HG02884 (cell line): ENCODE measurements at regions not wholly inside any gene's neighbourhood (a gene's known extent, or its start where the extent isn't known, plus 50 kb on each side); places are given as distances from the start of the nearest gene placed in this dataset.

Experiments used
- ATAC-seq: cut with Tn5 transposase; IDR thresholded peaks from one replicate; pipeline ENCODE4 v1.9.1; 2021; ENCODE audit warnings: mild to moderate bottlenecking, moderate library complexity; ENCODE audit not compliant: unreplicated experiment

DNA sequence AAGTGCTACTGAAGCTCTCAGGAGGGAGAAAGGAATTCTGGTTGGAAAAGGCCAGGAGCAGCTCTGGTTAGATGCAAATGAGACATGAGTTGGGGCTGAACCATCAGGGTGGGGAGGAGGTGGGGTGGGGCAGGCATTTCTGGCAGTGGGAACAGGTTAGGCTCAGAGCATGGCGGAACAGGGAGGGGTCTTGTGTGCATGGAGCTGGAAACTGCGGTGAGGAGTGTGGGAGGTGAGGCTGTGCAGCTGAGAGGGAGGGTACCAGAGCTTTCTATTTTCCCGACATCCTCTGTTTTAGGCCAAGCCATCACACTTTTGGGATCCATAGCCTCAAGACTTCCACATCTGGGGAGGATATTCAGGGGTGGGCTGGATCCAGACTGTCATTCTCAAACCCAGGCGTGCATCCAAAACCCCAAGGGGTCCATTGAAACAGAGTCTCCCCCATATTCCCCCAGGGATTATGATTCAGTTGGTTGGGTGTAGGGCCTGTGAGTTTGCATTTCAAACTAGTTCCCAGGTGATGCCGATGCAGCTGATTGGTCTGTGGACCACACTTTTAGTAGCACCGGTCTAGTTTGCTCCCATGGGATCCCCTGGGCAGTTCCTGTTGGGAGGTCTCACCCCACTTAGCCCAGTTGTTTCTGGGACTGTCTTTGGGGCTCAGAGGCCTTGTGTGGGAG is 100.9 kb upstream of the TLE3 start:
- no peak for ATAC-seq

DNA sequence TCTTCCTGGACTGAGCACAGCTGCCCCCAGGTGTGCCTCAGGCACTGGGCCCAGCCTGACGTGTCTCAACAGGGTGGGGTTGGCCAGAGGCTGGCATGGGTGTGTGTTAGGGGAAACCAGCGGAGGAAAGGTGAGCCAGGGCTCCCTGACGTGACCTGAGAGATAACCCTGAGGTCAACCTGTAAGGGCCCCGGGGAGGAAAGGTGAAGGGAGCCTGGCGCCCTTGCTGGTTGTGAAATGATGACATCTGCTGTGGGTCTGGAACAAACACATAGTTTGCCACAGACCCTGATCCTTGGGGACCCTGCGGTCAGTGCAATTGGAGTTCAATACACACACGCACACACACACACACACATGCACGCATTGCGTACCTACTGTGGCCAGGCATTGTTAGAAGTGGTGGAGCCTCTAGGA is 100.2 kb upstream of the TLE3 start:
- no peak for ATAC-seq

DNA sequence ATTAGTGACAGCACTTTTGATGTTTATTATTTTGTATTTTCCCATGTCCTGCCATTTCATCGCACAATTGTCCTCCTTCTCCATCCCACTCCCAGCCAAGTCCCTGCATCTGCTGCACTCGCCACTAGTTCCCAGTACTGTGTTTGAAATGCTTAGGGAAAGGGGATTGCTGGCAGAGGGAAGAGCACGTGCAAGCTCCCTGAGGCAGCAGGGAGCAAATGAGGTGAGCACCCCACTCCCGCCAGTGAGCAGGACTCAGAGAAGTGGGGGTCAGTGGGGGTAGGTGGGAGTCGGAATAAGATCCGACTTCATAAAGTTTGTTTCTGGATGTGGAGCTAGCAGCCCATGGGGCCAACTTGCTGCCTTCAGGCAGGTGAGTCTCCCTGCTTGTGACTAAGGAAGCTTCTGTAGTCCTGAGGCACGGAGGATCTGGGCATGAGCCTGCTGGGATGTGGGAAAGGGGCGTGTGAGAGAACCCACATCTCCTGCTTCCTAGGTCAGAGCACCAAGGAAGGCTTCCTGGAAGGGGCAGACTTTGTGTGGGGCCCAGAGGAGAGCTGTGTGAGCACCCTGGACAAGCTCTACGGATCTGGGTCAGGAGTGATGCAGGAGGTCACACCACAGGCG is 99.7 kb upstream of the TLE3 start:
- ATAC-seq: no peak

DNA sequence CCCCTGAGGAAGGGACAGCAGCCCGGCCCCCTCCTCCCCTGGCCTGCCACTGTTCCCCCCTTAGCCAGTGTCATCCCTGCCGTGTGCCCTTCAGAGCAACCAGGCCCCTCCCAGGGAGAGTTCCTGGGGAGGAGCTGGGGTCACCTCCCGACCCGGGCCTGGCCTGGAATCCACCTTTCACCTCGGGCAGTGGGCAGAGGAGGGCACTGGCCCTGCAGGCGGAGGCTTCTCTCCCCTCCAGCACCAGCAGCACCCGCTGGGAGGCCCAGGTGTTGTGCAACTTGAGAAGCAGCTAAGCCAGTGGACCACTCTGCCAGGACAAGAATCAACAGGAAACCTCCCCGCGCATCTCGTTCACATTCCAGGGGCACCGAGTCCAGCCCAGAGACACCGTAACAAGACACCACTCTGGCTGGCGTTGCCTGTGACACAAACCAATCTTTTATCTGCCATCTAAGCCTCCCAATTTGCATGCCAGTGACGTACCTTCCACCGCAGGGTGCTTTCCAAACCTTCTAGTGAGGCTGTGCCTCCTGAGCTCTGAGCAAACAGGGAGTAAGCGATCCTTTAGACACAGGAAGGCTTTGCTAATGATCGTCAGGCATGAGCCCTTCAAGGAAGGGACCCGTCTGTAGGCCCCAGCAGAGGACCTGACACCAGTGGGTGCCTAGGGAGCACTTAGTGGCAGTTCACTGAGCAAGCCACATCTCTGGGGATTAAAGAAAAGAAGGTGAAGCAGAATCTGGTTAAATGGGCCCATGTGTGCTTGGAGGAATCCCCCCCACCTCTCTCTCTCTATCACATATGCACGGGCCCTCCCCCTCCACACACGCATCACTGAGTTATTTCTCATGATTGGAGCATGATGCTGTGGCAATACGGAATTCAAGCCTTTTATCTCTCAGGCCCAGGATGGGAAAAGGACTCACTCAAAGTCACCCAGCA is 98.9 kb upstream of the TLE3 start:
- peak; percentile 61 for ATAC-seq

DNA sequence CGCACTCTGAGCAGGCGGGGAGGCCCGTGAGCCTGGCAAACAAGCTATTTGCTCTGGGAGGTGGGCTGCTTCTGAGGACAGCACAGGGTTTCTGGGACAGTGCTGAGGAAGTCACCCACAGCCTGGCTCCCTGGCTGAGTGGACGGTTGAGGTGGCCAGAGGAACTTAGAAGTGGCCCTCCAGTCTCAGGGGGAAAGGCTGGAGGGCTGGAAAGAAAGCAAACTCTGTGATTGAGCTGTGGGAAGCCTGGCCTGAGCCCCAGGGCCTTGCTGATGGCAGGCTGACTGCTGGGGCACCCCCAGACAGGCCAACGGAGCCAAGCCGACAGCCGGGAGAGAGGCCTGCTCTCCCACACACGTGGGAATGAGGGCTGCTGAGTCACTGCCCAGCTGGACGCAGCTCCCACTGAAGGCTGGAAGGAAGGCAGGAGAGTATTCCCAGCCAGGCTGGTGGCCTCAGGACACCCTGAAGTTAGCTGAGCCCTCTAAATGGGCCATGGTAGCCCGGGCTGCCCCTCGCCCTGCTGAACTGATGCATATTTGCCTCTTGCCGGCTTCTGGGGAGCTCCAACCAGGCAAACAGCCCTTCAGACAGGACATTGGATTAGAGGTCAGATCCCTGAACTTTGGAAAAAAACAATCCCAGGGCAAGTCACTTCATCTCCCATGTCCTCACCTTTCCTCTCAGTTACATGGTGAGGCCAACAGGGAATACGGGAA is 98.0 kb upstream of the TLE3 start:
- no peak for ATAC-seq

DNA sequence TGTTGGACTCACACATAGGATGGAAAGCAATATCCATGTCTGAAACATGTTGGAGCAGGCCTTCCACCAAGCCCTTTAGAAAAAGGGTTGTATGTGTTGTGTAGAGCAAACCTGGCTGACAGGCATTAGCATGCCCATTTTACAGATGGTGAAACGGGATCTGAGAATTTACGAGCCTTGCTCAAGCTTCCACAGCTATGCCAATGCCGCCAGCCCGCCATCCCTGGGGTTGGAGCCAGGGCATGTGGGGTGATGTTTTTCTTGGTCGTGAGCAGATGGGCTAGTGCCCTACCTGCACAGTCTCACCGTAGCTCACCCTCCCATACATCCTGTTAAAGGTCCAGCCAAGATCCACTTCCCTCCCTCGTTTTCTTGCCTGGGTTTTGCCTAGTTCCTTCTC is 97.5 kb upstream of the TLE3 start:
- ATAC-seq: no peak

DNA sequence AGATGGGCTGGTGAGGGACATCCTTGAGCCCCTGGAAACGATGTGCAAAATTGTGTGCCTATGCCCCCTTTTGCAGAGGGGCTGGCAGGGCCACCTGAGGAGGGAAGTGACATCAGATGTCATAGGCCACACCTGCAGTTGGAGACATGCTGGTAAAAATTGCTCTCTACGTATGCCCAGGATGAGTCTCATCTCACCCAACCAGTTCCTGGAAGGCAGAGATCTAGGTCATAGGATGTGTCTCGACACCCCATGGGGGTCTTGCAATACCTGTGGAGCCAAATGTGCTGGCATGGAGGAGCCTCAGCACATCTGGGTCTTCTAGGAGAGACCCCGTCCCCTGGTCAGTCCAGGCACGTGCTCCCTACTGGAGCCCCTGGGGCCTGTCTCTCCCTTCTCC is 96.5 kb upstream of the TLE3 start:
- no peak for ATAC-seq

DNA sequence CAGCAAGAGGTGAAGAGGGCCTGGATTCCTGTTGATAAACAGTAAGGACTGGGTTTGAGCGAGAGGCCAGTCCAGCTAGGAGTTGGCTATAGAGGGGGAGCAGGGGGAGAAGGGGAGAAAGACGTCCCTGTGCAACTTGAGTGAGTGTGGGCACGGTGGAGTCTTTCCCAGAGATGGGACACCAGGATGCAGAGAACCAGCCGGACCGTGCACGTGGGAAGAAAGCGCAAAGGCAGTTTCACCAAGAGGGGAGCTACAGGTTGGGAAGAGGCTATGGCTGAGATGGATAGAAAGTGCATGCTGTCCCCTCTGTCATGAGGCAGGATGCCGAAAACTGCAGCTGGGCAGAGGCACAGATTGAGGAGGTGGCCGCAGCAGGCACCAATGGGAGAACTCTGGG is 96.0 kb upstream of the TLE3 start:
- no peak for ATAC-seq

DNA sequence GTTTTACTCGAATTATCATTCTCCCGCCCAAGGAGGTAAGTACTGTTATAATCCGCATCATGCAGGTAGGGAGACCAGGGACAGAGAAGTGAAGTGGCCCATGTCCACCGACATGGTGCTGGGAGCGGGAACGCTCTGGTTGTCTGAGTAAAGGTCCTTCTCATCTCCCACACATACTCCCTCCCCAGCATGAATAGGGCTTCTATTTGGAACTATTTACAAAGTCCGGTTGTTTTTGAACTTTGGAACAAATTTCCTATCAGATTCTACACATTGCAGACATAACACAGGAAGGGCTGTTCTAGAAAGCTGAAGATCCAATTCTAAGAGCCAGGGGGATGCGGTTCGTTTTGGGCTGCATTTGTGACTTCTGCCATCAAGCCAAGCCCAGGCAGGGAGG is 94.8 kb upstream of the TLE3 start:
- no peak for ATAC-seq

DNA sequence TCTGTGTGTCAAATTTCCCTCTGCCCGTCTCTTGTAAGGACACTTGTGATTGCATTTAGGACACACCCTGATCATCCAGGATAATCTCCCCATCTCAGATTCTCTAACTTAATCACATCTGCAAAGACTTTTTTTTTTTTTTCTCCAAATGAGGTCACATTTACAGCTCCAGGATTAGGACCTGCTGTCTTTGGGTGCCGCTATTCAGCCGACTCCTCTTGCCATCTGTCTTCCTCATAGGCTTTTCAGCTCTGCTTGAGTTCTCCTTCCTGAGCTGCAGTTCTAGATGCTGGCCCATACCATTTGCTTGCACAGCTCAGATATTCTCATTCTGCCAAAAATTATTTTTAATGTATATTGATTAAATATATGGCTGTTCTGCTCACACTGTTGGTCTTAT is 94.3 kb upstream of the TLE3 start:
- ATAC-seq: no peak

DNA sequence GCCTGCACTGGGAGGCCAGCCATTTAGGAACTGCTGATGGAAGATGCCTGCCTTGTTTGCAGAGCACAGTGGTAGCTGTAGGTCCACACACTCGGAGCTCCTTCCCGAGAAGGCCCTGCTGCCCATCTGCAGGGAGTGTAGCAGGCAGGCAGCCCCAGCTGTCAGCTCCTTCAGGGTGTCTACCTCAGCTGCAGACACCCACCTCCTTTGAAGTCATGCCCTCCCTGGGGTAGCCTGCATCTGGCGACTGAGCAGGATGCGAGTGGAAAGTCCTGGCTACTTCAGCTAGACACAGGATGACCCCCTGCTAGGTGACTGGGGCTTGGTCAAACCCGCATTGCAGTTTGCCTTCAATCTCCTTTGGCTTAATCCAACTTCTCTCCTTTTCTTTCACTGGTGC is 93.2 kb upstream of the TLE3 start:
- no peak for ATAC-seq

DNA sequence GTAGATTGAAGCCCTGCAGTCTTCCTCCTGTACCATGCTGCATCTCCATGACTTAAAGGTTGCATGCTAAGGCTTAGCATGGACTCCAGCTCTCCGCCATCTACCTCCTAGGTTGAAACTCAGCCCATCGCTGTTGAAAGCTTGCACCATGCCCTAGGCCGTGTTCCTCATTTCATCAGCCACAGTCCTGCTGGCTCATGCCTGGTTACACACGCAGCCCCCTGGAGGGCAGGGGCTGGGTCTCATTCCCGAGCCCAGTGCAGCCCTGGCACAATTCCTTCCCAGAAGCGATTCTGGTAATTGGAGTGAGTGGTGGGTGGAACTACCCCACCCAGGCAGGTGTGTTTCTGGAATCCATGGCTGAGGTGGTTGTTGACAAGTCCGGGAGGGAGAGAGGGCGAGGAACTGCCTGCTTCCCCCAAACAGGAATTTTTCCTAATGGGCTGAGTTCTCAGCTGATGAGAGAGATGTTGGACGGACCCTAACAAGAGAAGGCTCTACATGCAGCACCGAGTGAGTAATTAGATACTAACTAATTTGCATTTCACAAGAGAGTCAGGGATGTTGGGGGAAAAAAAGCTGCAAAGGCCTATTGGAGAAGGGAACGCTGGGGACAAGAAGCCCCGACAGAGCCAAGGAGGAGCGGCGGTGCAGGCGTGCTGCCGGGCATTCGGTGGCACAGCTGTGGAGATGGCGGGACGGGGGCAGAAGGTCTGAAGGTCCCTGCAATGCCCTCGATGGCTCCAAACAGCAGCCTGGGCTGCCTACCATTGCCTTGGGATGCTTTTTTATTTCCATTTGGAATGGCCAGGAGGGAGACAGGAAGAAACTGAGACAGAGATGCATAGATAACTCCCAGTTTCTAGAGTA is 92.3 kb upstream of the TLE3 start:
- ATAC-seq: no peak

DNA sequence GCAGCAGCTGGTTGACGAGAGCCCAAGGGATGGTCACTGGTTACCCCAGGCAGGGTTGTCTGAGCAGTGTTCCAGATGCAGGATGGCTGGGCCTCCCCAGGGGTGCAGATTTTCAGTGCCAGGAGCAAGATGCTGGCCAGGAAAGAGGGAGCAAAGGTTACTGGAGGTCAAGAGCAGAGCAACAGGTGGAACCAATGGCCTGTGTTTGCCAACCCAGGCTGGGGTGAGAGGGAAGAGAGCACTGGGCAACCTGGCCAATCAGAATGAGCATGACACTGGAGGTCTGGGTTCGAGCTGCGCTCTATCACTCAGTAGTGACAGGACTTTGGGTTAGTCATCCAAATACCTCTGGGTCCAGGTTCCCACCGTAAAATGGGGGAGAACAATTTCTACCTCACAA is 90.6 kb upstream of the TLE3 start:
- no peak for ATAC-seq

DNA sequence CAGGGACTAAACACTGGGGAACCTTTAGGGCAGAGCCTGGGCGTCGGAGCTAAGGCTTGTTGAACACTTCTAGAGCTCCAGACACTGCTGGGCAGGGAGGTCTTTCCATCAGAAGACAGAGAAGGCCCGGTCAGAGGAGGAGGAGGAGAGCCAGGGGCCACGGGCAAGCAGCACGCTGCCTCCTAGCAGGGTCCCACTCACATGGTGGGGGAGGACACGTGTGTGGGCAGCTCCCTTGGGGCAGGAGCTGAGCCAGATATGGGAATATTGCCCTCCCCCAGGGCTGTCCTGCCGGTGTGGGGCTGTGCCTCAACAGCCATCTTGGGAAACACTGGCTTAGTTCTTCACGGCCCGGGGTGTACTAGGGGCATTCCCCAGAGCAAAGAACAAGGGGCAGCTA is 89.6 kb upstream of the TLE3 start:
- ATAC-seq: no peak

DNA sequence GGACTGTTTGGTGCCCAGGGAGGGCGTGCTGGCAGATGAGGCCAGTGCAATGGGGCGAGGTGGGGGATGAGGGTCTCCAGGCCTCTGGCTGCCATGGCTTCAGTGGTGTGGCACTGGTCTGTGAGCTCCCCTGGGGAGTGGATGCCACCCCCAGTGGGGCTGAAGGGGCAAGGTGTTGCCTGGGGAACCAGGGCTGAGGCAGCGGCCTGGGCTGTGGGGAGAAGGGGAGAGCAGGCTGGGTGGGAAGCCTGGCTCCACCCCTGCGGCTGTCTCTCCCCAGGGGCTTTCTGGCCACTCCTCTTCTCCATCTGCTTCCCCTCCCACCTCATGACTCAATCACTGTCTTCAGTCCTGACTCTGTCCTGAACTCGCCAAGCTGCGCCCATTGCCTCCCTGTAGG is 88.4 kb upstream of the TLE3 start:
- no peak for ATAC-seq

DNA sequence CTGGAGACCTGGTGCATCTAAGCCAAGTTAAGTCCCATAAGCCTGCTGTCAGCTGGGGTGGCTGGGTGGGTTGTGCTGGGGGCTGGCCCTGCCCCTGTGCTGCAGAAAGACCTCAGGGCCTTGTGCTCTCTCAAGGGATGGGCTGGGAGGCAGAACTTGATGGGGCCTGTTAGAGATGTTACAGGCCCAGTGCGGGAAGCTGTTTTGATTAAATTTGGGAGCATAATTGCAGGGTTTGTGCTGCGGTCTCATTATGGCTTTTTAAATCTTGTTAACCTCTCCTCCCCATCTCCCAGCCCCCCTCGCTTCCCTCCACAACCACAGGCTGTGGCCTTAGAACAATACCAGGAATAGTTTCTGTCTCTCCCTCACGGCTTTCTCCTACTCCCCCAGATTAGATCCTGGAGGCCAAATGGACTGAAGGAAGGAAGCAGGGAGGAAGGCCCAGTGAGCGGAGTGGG is 87.6 kb upstream of the TLE3 start:
- no peak for ATAC-seq

DNA sequence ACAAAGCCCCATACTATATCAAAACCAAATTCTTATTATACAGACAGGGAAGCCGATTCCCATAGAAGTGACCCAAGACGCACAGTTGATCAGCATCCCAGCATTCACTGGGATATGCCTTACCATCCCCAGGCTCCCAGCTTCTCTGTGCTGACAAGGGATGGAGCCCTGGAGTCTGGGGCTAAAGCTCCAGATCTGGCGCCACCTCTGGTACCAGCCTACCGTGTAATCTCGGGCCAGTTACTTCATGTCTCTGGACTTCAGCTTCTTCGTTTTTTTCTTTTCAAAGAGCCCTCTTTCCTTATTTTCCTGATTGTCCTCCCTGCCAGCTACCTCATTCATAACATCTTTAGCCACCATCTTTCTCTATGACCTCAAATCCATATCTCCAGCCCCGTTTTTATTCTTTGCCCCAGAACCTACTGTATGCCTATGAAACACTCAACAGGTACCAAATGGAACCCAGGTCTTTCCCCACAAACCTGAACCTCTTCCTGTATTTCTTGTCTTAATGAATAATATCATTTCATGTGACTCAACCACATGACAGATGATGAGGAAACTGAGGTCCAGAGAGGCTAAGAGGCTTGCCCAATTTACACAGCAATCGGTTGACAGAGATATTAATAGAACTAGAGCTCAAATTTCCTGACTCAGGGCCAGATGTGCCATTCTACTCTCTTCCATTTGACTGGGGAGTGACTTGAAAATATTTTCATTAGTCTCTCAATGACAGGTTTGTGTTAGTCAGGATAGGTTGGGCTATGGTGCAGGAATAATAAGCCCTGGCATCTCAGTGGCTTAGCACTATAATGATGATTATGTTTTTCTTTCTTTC is 85.4 kb upstream of the TLE3 start:
- ATAC-seq: no peak

DNA sequence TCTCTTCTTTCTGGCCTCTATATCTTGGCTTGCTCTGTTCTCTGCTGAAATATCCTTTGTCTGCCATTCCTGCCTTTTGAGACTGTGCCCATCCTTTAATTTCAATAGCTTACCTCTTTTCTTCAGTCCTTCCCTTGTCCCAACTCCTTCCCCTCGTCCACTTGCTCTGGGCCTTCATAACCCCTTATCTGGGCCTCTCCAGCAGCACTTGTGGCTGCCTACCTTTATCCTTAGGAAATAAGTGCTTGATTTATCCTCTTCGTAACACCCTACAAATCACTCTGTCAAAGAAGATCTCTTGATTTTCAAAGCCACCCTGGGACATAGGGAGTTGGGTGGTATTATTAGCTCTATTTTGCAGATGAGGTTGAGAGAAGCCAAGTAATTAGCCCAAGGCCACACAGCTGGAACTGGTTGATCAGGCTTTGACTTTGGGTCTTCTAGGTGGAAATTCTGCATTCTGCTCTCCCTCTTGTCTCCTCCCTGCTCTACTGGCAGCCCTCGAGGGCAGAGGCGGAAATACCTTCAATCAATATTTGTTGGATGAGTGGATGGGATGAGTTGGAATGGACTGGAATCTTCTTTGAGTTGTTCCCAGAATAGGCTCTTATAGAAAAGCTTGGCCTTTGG is 84.0 kb upstream of the TLE3 start:
- no peak for ATAC-seq
